ENCODE measurements at regions not wholly inside any gene's neighbourhood (a gene's known extent, or its start where the extent isn't known, plus 50 kb on each side); places are given as distances from the start of the nearest gene placed in this dataset.

GRCh38 chr4:141783770-141784169 is 147.4 kb downstream of the IL15 start:
- no peak for TF ChIP-seq CTCF (IDR thresholded peaks at IDR 0.05)
- no peak for TF ChIP-seq ZFX (IDR thresholded peaks at IDR 0.05; ENCODE audit: borderline replicate concordance)

Data from 22Rv1 (cell line).